SK-N-SH (cell line): ENCODE measurements at regions not wholly inside any gene's neighbourhood (a gene's known extent, or its start where the extent isn't known, plus 50 kb on each side); places are given as distances from the start of the nearest gene placed in this dataset.

ENCODE experiments used
- CTCF ChIA-PET: fragments of 300-600, 350-600 bp; formaldehyde crosslinking; extraction: SDS; loops from one replicate; lab custom pipeline; 2021; lab: Yijun Ruan, JAX
- POLR2A ChIA-PET: fragments of 350-600 bp; sonication (Branson Sonifier 250); formaldehyde crosslinking; extraction: SDS; loops from one replicate; lab custom pipeline; 2020; ENCODE audit warnings: antibody characterized with exemption, inconsistent platforms; lab: Yijun Ruan, JAX
- DNase-seq: peaks from one replicate; pipeline ENCODE4 v3.0.0; 2012
- H2AFZ ChIP-seq: fragments of 200-600 bp; sonication (generic); 2 replicates; pipeline ENCODE4 v1.8.1; 2016; ENCODE audit warnings: antibody characterized with exemption, mild to moderate bottlenecking, low read depth
- H3F3A ChIP-seq: fragments of 200-600 bp; sonication (generic); replicated peaks from 2 replicates; pipeline ENCODE3; 2016; ENCODE audit warnings: antibody characterized with exemption, mild to moderate bottlenecking; ENCODE audit not compliant: insufficient read depth
- H3K27ac ChIP-seq, 2 experiments: fragments of 200-500 bp in 1 of 2; fragments of 200-600 bp in 1 of 2; sonication (Bioruptor generic) in 1 of 2; sonication (generic), shearing (Covaris generic) in 1 of 2; 2 replicates each; pipeline versions ENCODE4 v1.5.1 to v1.6.1; 2014 to 2016; ENCODE audit warnings: low read depth in 2 of 2, inconsistent platforms in 1 of 2, low read length in 1 of 2, mild to moderate bottlenecking in 1 of 2, mixed read lengths in 1 of 2
- H3K27me3 ChIP-seq: fragments of 200-600 bp; sonication (generic), shearing (Covaris generic); 2 replicates; pipeline ENCODE4 v1.6.1; 2016; ENCODE audit warnings: mixed run types; ENCODE audit not compliant: insufficient read depth
- H3K36me3 ChIP-seq, 2 experiments: fragments of 200-500 bp in 1 of 2; fragments of 200-600 bp in 1 of 2; sonication (Bioruptor generic) in 1 of 2; sonication (generic) in 1 of 2; replicated peaks in 1 of 2; 2 replicates each; pipeline versions ENCODE3 to v1.5.1; 2014 to 2016; ENCODE audit warnings: low read length in 1 of 2, mild to moderate bottlenecking in 1 of 2; ENCODE audit not compliant: insufficient read depth in 2 of 2, control insufficient read depth in 1 of 2
- H3K4me1 ChIP-seq, 2 experiments: fragments of 200-500 bp in 1 of 2; fragments of 200-600 bp in 1 of 2; sonication (Bioruptor generic) in 1 of 2; sonication (generic), shearing (Covaris generic) in 1 of 2; 2 replicates each; pipeline versions ENCODE4 v1.5.1 to v1.6.1; 2014 to 2016; ENCODE audit warnings: low read depth in 1 of 2, low read length in 1 of 2, mixed run types in 1 of 2; ENCODE audit not compliant: insufficient read depth in 2 of 2, control insufficient read depth in 1 of 2
- H3K4me2 ChIP-seq: fragments of 200-600 bp; sonication (generic), shearing (Covaris generic); 2 replicates; pipeline ENCODE4 v1.6.1; 2017; ENCODE audit warnings: mixed run types
- H3K4me3 ChIP-seq, 2 experiments: fragments of 200-500 bp in 1 of 2; fragments of 200-600 bp in 1 of 2; sonication (Bioruptor generic) in 1 of 2; sonication (generic), shearing (Covaris generic) in 1 of 2; 2 replicates each; pipeline versions ENCODE4 v1.5.1 to v1.8.1; 2014 to 2016; ENCODE audit warnings: low read depth in 2 of 2, inconsistent platforms in 1 of 2, low read length in 1 of 2, mild to moderate bottlenecking in 1 of 2, mixed read lengths in 1 of 2, moderate library complexity in 1 of 2
- H3K79me2 ChIP-seq: fragments of 200-600 bp; sonication (generic); 2 replicates; pipeline ENCODE4 v1.8.1; 2017; ENCODE audit warnings: mild to moderate bottlenecking; ENCODE audit not compliant: insufficient read depth
- H3K9ac ChIP-seq: fragments of 200-600 bp; sonication (generic); 2 replicates; pipeline ENCODE4 v1.6.1; 2017; ENCODE audit warnings: mixed run types
- H3K9me2 ChIP-seq: fragments of 200-600 bp; sonication (generic); 2 replicates; pipeline ENCODE4 v1.6.1; 2017; ENCODE audit warnings: mixed run types
- H3K9me3 ChIP-seq: fragments of 200-600 bp; sonication (generic); 2 replicates; pipeline ENCODE4 v1.6.1; 2017; ENCODE audit warnings: mixed run types, mild to moderate bottlenecking, moderate library complexity
- H4K20me1 ChIP-seq: fragments of 200-600 bp; sonication (generic); 2 replicates; pipeline ENCODE4 v1.6.1; 2017; ENCODE audit warnings: mild to moderate bottlenecking, mixed run types; ENCODE audit not compliant: insufficient read depth
- FOSL2 ChIP-seq: IDR thresholded peaks from 2 replicates; pipeline ENCODE4 v1.4.0; 2012; ENCODE audit warnings: low read depth, mild to moderate bottlenecking, moderate library complexity, borderline replicate concordance
- GATA2 ChIP-seq: sonication (generic); formaldehyde crosslinking; IDR thresholded peaks from 2 replicates; pipeline ENCODE4 v1.5.0; 2020; ENCODE audit warnings: mild to moderate bottlenecking, missing genetic modification reagents
- MXI1 ChIP-seq: IDR thresholded peaks from 2 replicates; pipeline ENCODE4 v1.6.1; 2012; ENCODE audit warnings: mild to moderate bottlenecking, low read depth, low read length, improper control_type of control experiment
- PBX3 ChIP-seq: IDR thresholded peaks from 2 replicates; pipeline ENCODE4; 2012
- RCOR1 ChIP-seq: fragments of 150-350 bp; IDR thresholded peaks from 2 replicates; pipeline ENCODE4 v1.6.1; 2017; ENCODE audit warnings: antibody characterized with exemption, low read length
- SIN3A ChIP-seq: IDR thresholded peaks from 2 replicates; pipeline ENCODE4 v1.6.1; 2012; ENCODE audit warnings: low read depth, mild to moderate bottlenecking, low read length, moderate library complexity, borderline replicate concordance
- TAF1 ChIP-seq: IDR thresholded peaks from 2 replicates; pipeline ENCODE4 v1.6.1; 2012; ENCODE audit warnings: low read depth, mild to moderate bottlenecking, low read length, moderate library complexity, borderline replicate concordance
- TCF12 ChIP-seq: IDR thresholded peaks from 2 replicates; pipeline ENCODE4 v1.4.0; 2012
- USF2 ChIP-seq: fragments of 150-350 bp; IDR thresholded peaks from 2 replicates; pipeline ENCODE4 v1.6.1; 2017; ENCODE audit warnings: antibody characterized with exemption, low read length, low read depth, borderline replicate concordance
- ZBTB33 ChIP-seq: IDR thresholded peaks from 2 replicates; pipeline ENCODE4 v1.4.0; 2012; ENCODE audit warnings: low read depth, borderline replicate concordance
- WGBS: methylation state at CpG from one replicate; pipeline ENCODE4 v1.1.6; 2017; ENCODE audit warnings: low lambda C conversion rate; 5-methylcytosine and 5-hydroxymethylcytosine counted together

GRCh38 chr2:226135861-226136548 is 663.6 kb downstream of the IRS1 start (continued):
- TF ChIP-seq USF2 = no peak
- no peak for TF ChIP-seq TCF12
- no peak for TF ChIP-seq PBX3
- no peak for TF ChIP-seq SIN3A
- TF ChIP-seq ZBTB33 = no peak

GRCh38 chr2:226132323-226133215 is 667.1 kb downstream of the IRS1 start:
- H3K9me3 ChIP-seq = no peaks in the 10 kb centered on the region
- no peaks in the 10 kb centered on the region for H3K27me3 ChIP-seq
- H2AFZ ChIP-seq = no peak overlapping the region
- H3K79me2 ChIP-seq = no peaks in the 10 kb centered on the region
- DNase-seq = no peak
- H3K4me3 ChIP-seq = no peak overlapping the region
- H4K20me1 ChIP-seq = no peaks in the 10 kb centered on the region
- ChIA-PET CTCF (interaction anchor here (1.1 kb wide), 1 partner anchor 670 kb away, joined by 3 read pairs; no protein-coding TSS in a partner anchor), POLR2A (no interaction called here)
- WGBS = 59% methylated on average over 5 of the region's 5 CpGs
- H3K4me2 ChIP-seq = no peak overlapping the region
- H3K27ac ChIP-seq = no peak overlapping the region
- no peaks in the 10 kb centered on the region; a peak in 1 of 4 replicates for H3K4me1 ChIP-seq
- no peak for TF ChIP-seq MXI1
- TF ChIP-seq TAF1 = no peak
- TF ChIP-seq RCOR1 = no peak
- no peak for TF ChIP-seq GATA2 (CRISPR knock-in tag)
- no peak for TF ChIP-seq FOSL2
- H3K9ac ChIP-seq = no peak overlapping the region
- H3F3A ChIP-seq = no peaks in the 10 kb centered on the region
- H3K36me3 ChIP-seq = no peaks in the 10 kb centered on the region
- no peaks in the 10 kb centered on the region for H3K9me2 ChIP-seq
